HUES6 (cell line): ENCODE measurements at regions not wholly inside any gene's neighbourhood (a gene's known extent, or its start where the extent isn't known, plus 50 kb on each side); places are given as distances from the start of the nearest gene placed in this dataset.
"Not testable (repeated sequence)": the region's sequence is repeated elsewhere in the genome, so short reads cannot be mapped to it uniquely, and the experiment has no call there.

Source experiments
- H3K27ac ChIP-seq: 2 replicates; pipeline ENCODE4 v1.7.0; 2013; ENCODE audit warnings: low read depth, mild to moderate bottlenecking, low read length, inconsistent platforms
- H3K27me3 ChIP-seq: 2 replicates; pipeline ENCODE4 v1.6.1; 2013; ENCODE audit warnings: low read length; ENCODE audit not compliant: control insufficient read depth, insufficient read depth
- H3K36me3 ChIP-seq: 2 replicates; pipeline ENCODE4 v1.6.1; 2013; ENCODE audit warnings: low read length; ENCODE audit not compliant: control insufficient read depth, insufficient read depth
- H3K4me1 ChIP-seq: 2 replicates; pipeline ENCODE4 v1.6.1; 2013; ENCODE audit warnings: low read length; ENCODE audit not compliant: control insufficient read depth, insufficient read depth
- H3K4me3 ChIP-seq: 2 replicates; pipeline ENCODE4 v1.5.1; 2013; ENCODE audit warnings: low read depth, low read length
- H3K9ac ChIP-seq: one replicate; pipeline ENCODE4 v1.6.1; 2013; ENCODE audit warnings: mild to moderate bottlenecking, low read length
- H3K9me3 ChIP-seq: 2 replicates; pipeline ENCODE4 v1.6.1; 2013; ENCODE audit warnings: low read depth, low read length; ENCODE audit not compliant: control insufficient read depth, insufficient read depth

DNA sequence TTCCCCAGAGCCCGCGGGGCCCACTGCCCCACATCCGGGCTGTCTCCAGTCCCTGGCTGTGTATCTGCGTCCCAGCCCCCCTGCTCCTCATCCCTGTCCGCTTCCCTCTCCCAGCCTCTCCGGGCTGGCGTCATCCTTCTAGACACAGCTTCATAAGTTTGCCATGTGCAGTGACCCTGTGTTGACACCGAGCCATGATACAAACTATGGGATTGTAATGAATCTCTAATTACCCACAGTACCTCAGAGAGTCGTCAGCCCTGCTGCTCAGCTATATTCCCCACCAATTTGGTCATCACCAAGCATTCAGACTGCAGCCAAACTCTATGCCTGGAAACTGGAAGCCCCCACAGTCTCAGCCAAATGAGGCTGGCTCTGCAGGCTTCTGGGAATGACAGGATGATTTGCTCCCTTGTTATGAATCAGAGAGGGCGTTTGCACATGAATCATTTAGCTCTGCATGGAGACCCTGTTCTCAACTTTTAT is 466.1 kb upstream of the ATP11B start:
- no peak overlapping the region for H3K9ac ChIP-seq
- peaks cover 41% of the 10 kb centered on the region for H3K4me1 ChIP-seq
- no peaks in the 10 kb centered on the region for H3K9me3 ChIP-seq
- H3K4me3 ChIP-seq = peak overlapping the region; percentile 0; the same call in 1 of the 2 replicates
- H3K36me3 ChIP-seq = no peaks in the 10 kb centered on the region
- H3K27me3 ChIP-seq = no peaks in the 10 kb centered on the region
- no peak overlapping the region for H3K27ac ChIP-seq

DNA sequence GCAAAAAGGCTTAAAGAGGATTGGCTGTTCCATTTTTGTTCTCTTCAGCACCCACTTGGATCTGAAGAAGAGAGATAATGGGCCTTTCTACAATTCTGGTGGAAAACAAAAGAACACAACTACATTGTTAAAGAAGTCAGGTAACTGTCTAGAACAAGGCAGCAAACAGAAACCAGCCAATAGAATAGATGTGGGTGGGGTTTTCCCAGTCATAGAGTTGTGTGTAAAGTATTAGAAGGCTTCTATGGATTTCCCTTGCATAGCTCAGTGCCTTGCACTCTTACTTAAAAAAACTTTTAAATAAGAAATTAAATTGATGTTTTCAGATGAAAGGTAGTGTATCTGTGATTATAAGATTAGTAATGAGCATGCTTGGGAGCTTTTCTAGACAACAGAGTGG is 462.7 kb upstream of the ATP11B start:
- H3K4me1 ChIP-seq = peaks cover 16% of the 10 kb centered on the region

DNA sequence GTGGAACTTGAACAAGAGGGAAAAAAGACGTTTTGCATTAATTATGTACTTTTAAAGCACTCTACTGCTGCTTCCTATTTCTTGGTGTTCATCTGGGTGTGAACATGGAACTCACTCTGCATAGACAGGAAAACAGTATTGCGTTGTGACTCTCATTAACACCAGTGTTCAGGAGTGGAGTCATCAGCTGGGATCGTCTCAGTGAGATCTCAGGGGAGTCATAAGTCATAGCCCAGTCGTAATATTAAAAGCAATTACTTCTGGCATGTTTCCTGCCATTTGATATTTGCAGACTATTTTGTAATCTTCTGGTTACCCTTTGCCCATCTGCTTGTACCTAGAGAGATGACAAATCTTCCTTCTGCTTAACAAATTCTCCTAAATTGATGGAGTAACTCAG is 462.0 kb upstream of the ATP11B start:
- Histone ChIP-seq H3K9ac (no peak overlapping the region), H3K27me3 (no peaks in the 10 kb centered on the region), H3K27ac (no peak overlapping the region), H3K4me3 (no peak overlapping the region), H3K36me3 (no peaks in the 10 kb centered on the region), H3K9me3 (0 out of 2 replicates have a peak, but pooled peaks cover 6% of the 10 kb centered on the region), H3K4me1 (peaks cover 16% of the 10 kb centered on the region)

More for the DNA sequence above, 462.7 kb upstream of the ATP11B start:
- Histone ChIP-seq H3K4me3 (no peak overlapping the region), H3K27me3 (no peaks in the 10 kb centered on the region), H3K27ac (no peak overlapping the region), H3K9ac (no peak overlapping the region), H3K9me3 (0 out of 2 replicates have a peak, but pooled peaks cover 6% of the 10 kb centered on the region), H3K36me3 (no peaks in the 10 kb centered on the region)

DNA sequence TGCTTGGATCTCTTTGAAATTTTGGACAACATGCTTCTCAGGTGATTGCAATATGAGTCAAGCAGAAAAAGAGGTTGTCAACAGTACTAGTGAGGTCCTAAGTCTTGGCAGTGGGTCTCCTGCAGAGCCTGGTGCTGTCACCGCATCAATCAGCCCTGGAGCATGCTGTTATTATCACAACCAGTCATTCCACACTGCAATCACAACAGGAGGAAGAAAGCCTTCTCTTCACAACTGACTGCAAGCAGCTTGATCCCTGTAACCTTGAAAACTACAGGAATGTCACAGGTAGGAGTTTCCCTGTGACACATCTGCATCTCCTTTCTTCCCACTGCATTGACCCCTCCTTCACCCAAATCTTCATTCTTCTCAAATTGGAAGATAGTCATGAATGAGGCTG is 451.1 kb upstream of the ATP11B start:
- Histone ChIP-seq H3K36me3 (no peaks in the 10 kb centered on the region), H3K4me1 (peaks cover 5% of the 10 kb centered on the region; the same call in 1 of the 2 replicates), H3K27ac (no peak overlapping the region), H3K9ac (no peak overlapping the region), H3K27me3 (no peaks in the 10 kb centered on the region), H3K9me3 (no peaks in the 10 kb centered on the region), H3K4me3 (no peak overlapping the region)

DNA sequence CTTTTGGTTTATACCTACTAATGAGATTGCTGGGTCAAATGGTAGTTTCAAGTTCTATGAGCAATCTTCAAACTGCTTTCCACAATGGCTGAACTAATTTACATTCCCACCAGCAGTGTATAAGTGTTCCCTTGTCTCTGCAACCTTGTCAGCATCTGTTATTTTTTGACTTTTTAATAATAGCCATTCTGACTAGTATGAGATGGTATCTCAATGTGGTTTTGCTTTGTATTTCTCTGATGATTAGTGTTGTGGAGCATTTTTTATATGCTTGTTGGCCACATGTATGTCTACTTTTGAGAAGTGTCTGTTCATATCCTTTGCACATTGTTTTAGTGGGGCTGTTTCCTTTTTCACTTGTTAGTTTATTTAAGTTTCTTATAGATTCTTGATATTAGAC is 449.3 kb upstream of the ATP11B start:
- H3K4me3 ChIP-seq, H3K4me1 ChIP-seq, H3K9me3 ChIP-seq, H3K36me3 ChIP-seq, H3K27me3 ChIP-seq, H3K9ac ChIP-seq, H3K27ac ChIP-seq: not testable (repeated sequence)

DNA sequence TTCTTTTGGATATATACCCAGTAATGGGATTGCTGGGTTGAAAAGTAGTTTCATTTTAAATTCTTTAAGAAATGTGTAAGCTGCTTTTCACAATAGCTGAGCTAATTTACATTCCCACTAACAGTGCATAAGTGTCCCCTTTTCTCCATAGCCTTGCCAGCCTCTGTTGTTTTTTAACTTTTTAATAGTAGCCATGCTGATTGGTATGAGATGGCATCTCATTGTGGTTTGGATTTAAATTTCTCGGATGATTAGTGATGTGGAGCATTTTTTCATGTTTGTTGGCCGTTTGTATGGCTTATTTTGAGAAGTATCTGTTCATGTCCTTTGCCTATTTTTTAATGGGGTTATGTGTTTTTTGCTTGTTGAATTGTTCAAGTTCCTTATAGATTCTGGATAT is 444.3 kb upstream of the ATP11B start:
- Histone ChIP-seq H3K4me1 (no peaks in the 10 kb centered on the region), H3K27me3 (no peaks in the 10 kb centered on the region), H3K27ac (no peak overlapping the region), H3K9ac (no peak overlapping the region), H3K4me3 (no peak overlapping the region), H3K9me3 (no peaks in the 10 kb centered on the region), H3K36me3 (no peaks in the 10 kb centered on the region)

DNA sequence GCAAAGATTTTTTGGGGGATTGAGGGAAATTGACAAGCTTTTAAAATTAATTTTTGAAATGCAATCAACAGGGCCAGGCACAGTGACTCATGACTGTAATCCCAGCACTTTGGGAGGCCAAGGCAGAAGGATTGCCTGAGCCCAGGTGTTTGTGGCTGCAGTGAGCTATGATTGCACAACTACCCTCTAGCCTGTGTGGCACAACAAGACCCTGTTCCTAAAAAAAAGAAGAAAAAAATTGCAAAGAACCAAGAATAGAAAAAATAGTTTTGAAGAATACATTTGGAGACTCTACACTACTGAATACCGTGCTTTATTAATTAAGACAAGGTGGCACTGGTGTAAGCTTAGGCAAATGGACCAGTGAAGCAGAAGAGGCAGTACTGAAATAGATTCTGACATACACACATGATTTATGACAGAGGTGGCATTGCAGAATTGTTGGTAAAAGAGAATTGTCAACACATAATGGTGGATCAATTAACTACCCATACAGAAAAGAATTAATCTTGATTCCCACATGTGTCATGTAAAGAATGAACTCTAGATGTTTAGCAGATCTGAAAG is 443.3 kb upstream of the ATP11B start:
- Histone ChIP-seq H3K9me3 (no peaks in the 10 kb centered on the region), H3K9ac (no peak overlapping the region), H3K27me3 (no peaks in the 10 kb centered on the region), H3K36me3 (no peaks in the 10 kb centered on the region), H3K27ac (no peak overlapping the region), H3K4me1 (no peaks in the 10 kb centered on the region), H3K4me3 (no peak overlapping the region)

DNA sequence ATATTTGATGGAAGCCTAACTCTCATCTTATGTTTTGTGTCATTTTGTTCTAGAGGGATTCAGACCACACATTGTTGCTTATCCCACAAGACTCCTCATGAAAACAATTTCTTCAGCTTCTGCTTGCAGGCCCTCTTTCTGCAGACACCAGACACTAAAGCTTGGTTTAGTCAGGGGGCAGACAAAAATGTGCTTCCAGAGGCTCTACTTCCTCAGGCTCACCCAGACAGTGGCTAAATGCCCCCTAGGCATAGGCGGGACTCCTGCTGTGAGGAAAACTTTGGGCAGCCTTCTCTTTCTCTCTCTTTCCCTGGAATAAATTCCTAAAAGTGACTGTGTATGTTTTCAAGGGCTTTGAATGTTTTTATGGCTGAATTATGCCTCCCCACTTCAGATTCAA is 435.4 kb upstream of the ATP11B start:
- Histone ChIP-seq H3K4me1 (peaks cover 12% of the 10 kb centered on the region; the same call in 1 of the 2 replicates), H3K4me3 (no peak overlapping the region), H3K36me3 (no peaks in the 10 kb centered on the region), H3K27me3 (no peaks in the 10 kb centered on the region), H3K9ac (no peak overlapping the region), H3K9me3 (no peaks in the 10 kb centered on the region), H3K27ac (no peak overlapping the region)

DNA sequence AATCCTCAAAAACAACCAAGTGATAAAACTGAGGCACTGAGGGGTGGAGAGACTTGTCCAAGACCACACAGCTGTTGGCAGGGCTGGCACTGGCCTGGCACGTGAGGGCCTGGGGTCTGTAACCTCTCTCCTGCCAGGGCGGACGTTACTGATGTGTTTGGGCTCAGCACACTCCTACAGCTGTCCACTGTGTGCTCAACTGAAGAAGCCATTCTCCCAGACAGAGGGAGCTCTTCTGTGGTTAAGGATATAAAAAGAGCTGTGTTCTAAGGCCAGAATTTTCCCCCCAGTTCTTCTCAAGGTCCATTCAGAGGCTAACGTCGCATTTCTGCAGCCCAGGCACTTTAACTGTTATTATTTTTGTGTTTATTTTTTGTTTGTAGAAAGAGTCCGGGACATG is 429.0 kb upstream of the ATP11B start:
- no peaks in the 10 kb centered on the region for H3K27me3 ChIP-seq
- H3K27ac ChIP-seq = no peak overlapping the region
- no peak overlapping the region for H3K9ac ChIP-seq
- H3K4me3 ChIP-seq = no peak overlapping the region
- no peaks in the 10 kb centered on the region for H3K36me3 ChIP-seq
- no peaks in the 10 kb centered on the region for H3K4me1 ChIP-seq
- no peaks in the 10 kb centered on the region for H3K9me3 ChIP-seq

DNA sequence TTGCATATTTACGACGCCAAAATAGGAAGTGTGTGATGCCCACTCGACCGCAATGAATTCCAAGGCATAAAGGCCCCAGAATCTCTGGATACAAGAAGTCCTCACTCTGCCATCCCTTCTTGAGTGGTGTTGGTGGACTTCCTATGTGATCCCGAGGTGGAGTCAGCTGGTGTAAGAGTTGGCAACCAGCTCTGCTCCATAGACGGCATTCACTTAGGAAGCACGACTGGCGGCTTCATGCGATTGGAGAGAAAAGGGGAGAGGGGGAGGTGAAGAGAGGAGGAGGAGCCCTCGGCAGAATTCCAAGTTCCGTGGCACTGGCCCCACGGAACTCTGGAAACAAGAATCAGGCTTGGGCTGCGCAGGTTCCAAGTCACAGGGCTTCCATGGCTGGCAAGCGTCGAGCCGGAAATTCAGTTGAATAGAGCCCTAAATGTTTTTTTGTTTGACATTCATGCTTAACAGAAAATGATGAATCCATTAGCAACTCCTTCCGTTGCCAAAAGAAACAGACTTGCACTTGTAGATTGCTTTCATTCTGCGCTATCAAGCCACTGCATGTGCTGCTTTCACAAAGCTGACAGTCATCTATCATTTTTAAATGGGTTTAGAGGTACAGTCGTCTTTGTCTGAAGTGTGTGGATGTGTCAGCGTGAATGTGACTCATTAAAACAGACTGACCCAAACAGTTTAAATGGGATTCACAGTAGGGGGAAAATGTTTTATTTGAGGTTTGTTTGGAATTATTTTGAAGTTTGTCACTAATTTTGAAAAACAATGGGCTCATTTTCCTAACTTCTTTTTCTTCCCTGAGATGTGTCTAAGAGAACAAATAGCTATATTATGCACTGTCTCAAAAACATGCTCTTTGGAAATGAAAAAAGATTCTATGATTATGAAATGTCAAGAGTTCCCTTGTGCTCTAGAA is 428.3 kb upstream of the ATP11B start:
- Histone ChIP-seq H3K27ac (no peak overlapping the region), H3K27me3 (no peaks in the 10 kb centered on the region)

DNA sequence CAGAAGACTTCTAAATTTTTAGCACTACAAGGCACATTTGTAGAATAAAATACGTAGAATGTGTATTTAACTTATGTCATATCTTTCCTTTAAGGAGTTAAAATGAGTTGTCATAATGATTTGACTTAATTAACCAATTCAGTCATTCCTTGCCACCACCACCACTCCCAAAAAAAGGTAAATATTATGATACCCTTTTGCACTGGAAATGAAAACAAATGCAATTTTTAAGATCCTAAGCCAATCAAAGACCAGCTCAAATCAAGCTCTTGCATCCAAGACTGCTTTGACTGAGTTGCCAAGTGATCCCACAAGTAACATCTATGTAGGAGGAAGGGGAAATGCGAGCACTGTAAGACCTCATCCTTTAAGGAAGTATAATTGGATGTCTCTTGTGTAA is 426.6 kb upstream of the ATP11B start:
- no peak overlapping the region for H3K27ac ChIP-seq
- H3K36me3 ChIP-seq = no peaks in the 10 kb centered on the region
- H3K9ac ChIP-seq = no peak overlapping the region
- no peaks in the 10 kb centered on the region for H3K27me3 ChIP-seq
- no peaks in the 10 kb centered on the region for H3K4me1 ChIP-seq
- no peaks in the 10 kb centered on the region for H3K9me3 ChIP-seq
- H3K4me3 ChIP-seq = no peak overlapping the region

More for the DNA sequence above, 428.3 kb upstream of the ATP11B start:
- H3K4me1 ChIP-seq = no peaks in the 10 kb centered on the region
- no peaks in the 10 kb centered on the region for H3K36me3 ChIP-seq
- H3K9me3 ChIP-seq = no peaks in the 10 kb centered on the region
- H3K4me3 ChIP-seq = no peak overlapping the region
- H3K9ac ChIP-seq = no peak overlapping the region
